ENCODE measurements at regions not wholly inside any gene's neighbourhood (a gene's known extent, or its start where the extent isn't known, plus 50 kb on each side); places are given as distances from the start of the nearest gene placed in this dataset.

DNA sequence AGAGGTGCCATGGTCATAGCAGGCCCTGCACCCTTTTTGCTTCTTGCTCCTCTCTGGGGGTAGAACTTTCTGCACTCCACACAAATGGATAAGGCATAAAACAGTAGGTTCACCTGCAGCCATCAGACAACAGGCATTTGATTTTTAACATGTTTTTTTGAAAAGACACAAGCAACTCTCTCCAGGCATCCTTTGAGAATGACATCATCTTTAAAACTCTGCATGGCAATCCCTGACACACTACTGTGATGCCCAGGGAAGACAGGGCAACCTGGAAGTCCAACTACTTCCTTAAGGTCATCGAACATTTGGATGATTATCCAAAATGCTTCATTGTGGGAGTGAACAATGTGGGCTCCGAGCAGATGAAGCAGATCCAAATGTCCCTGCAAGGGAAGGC is 82.8 kb downstream of the SKA1 start:
- no peak for TF ChIP-seq PATZ1 (CRISPR knock-in tag; IDR thresholded peaks at IDR 0.05; ENCODE audit: borderline replicate concordance)
- no peak for TF ChIP-seq CREB5 (CRISPR knock-in tag; IDR thresholded peaks at IDR 0.05; ENCODE audit: low read depth)
- TF ChIP-seq, protein P1, sequence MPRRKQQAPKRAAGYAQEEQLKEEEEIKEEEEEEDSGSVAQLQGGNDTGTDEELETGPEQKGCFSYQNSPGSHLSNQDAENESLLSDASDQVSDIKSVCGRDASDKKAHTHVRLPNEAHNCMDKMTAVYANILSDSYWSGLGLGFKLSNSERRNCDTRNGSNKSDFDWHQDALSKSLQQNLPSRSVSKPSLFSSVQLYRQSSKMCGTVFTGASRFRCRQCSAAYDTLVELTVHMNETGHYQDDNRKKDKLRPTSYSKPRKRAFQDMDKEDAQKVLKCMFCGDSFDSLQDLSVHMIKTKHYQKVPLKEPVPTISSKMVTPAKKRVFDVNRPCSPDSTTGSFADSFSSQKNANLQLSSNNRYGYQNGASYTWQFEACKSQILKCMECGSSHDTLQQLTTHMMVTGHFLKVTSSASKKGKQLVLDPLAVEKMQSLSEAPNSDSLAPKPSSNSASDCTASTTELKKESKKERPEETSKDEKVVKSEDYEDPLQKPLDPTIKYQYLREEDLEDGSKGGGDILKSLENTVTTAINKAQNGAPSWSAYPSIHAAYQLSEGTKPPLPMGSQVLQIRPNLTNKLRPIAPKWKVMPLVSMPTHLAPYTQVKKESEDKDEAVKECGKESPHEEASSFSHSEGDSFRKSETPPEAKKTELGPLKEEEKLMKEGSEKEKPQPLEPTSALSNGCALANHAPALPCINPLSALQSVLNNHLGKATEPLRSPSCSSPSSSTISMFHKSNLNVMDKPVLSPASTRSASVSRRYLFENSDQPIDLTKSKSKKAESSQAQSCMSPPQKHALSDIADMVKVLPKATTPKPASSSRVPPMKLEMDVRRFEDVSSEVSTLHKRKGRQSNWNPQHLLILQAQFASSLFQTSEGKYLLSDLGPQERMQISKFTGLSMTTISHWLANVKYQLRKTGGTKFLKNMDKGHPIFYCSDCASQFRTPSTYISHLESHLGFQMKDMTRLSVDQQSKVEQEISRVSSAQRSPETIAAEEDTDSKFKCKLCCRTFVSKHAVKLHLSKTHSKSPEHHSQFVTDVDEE (CRISPR knock-in tag; IDR thresholded peaks at IDR 0.05), result no peak
- no peak for TF ChIP-seq PPARA (CRISPR knock-in tag; IDR thresholded peaks at IDR 0.05; ENCODE audit: borderline replicate concordance)
- TF ChIP-seq GLIS3 (CRISPR knock-in tag; IDR thresholded peaks at IDR 0.05), result no peak
- no peak for TF ChIP-seq ZNF565 (CRISPR knock-in tag; conservative IDR thresholded peaks at IDR 0.05; ENCODE audit: low read depth)
- no peak for TF ChIP-seq POU6F1 (CRISPR knock-in tag; IDR thresholded peaks at IDR 0.05; ENCODE audit: borderline replicate concordance, low read depth)
